ENCODE measurements at regions not wholly inside any gene's neighbourhood (a gene's known extent, or its start where the extent isn't known, plus 50 kb on each side); places are given as distances from the start of the nearest gene placed in this dataset.

- no peak for DNase-seq (ENCODE audit: low read depth in 2 of 2)
Measured at GRCh38 chr22:46054091-46055073, 77.4 kb upstream of the WNT7B start.

GRCh38 chr22:46055181-46055875, 78.4 kb upstream of the WNT7B start:
- no peak for DNase-seq (ENCODE audit: low read depth in 2 of 2)

GRCh38 chr22:46055911-46056545, 79.1 kb upstream of the WNT7B start:
- DNase-seq (ENCODE audit: low read depth in 2 of 2), result no peak

DNA sequence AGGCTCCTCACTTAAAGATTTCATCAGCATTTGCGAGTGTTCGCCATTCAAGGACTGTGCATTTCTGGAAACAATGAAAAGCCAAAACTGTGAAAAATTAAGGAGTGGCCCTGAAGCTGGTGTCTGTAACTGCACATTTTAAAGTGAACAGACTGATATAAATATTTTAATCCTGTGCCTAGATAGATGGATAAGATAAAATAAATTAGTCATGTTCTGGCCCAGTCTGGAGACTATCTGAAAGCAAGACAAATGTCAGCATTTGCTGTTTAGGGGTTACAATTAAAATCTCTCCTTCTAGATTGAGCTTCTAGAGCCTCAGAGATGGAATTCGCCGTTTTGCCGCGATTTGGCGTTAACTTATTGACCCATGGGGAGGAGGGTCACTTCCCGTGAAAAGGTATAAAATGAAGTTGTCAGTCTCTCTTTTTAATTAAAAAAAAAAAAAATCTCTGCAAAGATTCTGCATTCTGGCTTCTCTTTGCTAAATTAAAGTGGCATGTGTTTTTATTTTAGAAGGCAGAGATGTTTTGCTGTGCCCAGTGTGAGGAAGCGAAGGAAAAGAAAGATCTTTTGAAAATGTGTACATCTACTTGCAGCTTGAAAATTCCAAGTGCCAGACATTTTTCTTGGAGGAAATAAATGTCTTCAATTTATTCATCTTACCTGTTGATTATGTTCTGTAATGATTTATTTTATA, 79.7 kb upstream of the WNT7B start:
- no peak for DNase-seq (ENCODE audit: low read depth in 2 of 2)

DNA sequence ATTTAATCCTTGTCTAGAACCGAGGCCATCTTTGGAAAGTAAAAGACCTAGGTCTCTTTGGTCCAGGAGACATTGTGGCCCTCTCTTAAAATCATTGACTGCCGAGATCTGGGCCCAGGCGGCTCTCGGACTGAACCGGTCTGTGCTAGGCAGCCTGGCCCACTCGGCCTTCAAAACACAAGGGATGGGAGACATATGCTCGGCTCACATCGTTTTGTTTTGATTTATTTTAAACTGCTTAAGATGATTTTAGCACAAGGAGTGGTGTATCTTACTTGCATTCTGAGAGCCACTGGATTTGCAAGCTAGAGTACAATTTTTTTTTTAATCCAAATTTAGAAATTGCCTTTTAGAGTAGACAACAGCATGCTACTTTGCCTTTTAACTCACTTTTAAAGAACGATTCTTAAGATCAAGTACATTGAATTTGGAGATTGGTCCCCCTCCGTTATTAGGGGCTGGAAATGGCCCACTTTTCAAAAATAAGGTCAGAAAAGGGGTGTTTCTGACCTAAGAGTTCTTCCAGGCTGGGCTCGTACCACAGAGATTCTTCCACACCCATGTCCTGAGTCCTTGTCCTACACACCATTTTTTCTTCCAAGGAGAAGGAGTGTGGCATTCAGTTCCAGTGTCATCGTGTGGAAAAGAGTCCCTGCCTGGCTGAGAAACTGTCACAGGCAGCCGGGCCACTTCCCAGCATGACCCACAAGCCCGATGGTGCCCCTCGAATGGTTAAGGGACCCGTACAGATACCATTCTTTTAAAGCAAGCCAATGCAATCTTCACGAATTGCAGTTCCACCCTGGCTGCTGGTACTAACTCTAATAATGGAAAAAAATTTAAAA, 80.5 kb upstream of the WNT7B start:
- no peak for DNase-seq (ENCODE audit: low read depth in 2 of 2)

DNA sequence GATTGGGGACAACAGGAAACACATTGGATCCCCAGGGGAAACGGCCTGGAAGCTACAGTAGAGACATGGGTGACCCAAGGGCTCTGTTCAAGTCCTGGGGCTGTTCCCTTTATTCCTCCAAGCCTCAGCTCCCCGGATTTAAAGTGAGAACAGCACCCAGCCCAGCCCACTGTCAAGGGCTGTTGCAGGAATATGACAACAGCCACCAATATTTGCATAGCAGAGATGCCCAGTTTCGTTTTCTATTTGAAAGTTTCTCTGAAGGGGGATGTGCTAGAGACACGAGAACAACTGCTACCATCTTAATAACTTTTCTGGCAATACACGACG, 81.1 kb upstream of the WNT7B start:
- DNase-seq (ENCODE audit: low read depth in 2 of 2), result no peak

- no peak for DNase-seq (ENCODE audit: low read depth in 2 of 2)
Measured at GRCh38 chr22:46058591-46059519, 81.9 kb upstream of the WNT7B start.

DNA sequence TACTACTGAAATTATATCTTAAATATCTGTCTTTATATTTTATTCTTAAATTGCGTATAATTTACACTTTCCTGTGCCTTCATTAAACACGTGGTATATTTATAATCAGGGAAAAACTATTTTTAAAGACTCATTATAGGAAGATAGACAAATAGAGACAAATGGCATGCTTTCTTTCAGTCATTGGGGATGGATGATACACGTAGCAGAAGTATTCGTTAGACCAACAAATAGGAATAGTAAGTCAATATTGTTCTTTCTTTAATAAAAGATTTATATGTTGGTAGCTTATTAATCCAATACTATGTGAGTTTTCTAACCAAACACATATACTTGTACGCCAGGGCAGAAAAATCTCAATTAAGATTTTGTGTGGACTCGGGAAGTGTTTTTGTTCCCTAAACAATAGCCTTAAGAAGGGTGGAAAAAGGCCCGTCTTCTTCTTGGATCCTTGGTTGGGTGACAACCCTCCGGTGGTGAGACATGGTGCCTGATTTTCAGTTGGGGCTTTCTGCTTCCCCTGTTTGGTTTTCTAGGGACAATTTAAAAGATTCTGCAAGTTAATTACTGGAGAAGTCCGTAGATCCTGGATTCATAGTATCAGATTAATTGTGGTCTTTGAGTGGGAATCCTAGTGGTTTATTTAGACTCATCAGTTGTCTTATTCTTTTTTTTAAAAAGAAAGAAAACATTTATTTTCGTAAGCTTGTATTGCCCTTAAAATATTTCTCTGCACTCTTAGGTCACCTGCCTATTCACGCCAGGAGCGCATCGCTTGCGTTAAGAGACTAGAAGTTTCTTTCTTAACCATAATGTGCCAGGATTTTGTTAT, 83.5 kb upstream of the WNT7B start:
- no peak for DNase-seq (ENCODE audit: low read depth in 2 of 2)

DNA sequence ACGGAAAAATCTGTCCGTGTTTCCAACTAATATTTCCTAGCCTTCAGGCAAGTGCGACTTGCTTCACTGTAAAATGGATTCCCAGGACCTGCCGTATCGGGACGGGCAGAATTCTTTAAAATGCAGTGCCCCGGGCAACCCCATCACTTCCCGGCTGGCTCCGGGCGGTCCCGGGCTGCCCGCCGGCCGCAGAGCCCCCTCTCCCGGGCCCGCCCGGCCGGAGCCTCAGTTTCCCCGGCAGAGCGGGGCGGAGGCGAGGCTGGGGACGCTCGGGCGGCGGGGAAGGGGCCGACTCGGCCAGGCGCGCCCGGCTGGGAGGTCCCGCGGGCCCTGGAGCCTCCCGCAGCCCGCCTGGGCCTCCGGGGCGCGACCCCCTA, 84.2 kb upstream of the WNT7B start:
- DNase-seq (ENCODE audit: low read depth in 2 of 2), result no peak

DNA sequence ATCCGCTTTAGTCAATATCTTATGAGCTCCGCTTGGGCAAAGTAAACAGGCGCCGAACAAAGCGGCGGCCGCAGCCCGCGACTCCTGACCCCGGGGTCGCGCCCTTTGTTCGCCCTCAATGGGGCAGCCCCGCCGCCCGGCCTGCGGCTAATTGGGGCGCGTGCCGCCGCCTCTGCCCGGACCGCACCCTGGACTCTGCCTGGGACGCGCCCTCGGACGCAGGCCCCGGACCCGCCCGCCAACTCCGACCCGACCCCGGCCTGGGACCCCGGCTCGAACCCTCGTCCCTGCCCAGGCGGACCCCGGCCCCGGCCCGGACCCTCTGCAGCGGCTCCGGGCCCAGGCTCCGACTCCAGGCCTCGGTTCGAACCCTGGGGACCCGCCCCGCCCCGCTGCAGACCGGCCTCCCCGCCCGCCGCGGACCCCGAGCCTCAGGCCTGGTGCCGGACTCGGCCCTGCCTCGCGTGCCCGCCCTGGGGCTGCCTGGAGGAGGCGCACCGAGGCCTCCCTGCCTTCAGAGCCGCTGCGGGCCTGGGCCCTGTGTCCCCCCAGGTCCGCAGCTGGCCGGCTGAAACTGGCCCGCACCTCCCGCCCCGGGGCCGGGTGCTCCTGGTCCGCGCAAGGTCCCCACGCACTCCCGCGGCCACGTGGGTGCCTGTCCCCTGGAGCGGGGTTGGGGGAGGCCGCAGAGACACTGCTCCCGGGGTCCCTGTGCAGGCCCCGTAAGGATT, 84.7 kb upstream of the WNT7B start:
- DNase-seq (ENCODE audit: low read depth in 2 of 2), result no peak

DNA sequence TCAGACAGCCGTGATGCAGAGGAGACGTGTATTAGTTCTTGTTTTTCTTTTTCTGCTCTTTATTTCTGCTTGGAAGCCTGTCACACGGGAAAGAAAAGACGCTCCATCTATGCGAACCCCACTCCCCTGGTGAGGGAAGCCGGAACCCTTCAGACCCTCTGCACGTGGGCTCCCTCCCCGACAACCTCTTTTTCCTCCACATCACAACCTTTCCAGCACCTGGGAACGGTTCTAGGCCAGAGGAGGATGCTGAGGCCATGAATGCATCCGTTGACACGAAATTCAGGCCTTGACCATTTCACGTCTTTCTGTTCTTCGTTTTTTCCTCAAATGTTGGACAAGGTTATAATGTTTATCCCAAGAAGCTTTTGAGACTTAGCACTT, 85.3 kb upstream of the WNT7B start:
- DNase-seq (ENCODE audit: low read depth in 2 of 2), result no peak

GRCh38 chr22:46062971-46063631, 86.1 kb upstream of the WNT7B start:
- no peak for DNase-seq (ENCODE audit: low read depth in 2 of 2)

- no peak for DNase-seq (ENCODE audit: low read depth in 2 of 2)
Measured at GRCh38 chr22:46063846-46064227, 86.5 kb upstream of the PPARA start.

- DNase-seq (ENCODE audit: low read depth in 2 of 2), result no peak
Measured at GRCh38 chr22:46064228-46064965, 85.9 kb upstream of the PPARA start.

DNA sequence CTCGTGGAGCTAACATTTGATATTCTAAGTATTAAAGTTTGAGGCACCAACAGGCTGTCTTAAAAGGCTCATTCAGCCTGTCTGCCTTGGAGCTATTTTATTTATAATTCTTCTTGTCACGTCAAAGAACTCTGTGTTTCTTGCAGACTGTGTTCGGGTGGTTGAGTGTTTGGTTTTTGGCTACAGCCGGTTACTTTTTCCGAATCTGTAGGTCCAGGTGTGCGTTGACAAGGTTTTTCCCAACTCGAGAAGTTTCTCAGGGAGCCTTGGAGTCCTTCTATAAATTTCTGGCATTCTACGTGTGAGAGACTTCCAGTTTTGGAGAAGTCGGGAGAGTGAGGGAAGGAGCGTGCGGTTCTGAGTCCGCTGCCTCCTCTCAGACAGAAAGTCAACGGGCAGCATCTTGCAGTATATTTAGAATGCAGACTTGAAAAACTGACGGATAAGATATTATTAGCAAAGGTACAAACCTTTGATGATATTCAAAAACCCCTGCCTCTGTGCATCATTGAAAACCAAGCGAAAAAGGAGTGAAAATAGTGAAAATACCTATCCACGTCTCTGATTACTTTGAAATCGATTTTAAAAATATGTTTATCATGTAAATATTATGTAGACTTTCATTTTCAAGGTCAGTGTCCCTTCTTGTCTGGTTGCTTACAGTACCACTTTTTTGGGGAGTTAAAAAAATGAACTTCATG, 85.2 kb upstream of the PPARA start:
- DNase-seq (ENCODE audit: low read depth in 2 of 2), result no peak

DNA sequence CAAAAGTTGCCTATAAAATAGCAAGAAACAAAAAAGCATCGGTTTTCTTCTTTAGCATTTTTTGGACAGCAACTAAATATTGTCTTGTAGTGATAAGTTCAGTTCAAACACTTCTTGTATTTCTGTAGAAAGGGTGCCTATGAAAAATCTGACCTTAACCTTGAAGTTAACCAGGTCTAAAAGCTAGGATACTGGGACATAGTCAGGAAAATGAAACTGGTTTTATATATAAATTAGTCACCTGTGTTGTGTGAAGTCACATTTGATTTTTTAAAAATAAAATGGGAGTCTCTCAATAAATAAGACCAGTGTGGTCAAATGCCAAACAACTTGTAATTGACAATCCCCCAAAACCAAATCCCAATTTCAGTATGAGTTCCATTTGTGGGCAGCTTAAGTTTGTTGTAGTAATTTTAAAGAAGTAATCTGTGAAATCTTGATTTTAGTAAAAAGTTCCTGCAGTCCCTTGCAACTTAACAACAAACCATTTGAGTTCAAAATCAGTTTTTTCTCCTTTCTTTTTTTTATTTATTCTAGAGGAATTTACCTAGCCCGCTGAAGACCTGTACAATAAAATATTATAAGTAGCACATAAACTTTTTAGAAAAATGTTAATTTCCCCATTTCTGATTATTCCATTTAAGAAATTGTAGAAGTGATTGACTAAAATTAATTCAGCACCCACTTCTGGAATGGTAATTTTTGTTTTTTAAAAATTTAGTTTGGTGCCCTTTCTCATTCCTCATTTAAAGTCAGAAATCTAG, 84.5 kb upstream of the PPARA start:
- DNase-seq (ENCODE audit: low read depth in 2 of 2), result no peak
